WTC11 (cell line): ENCODE measurements at regions not wholly inside any gene's neighbourhood (a gene's known extent, or its start where the extent isn't known, plus 50 kb on each side); places are given as distances from the start of the nearest gene placed in this dataset.

Experiments
- ATAC-seq: fragments of 200-7000 bp; cut with Tn5 transposase; 2 replicates; pipeline ENCODE4 v1.10.0; 2021; ENCODE audit warnings: mild to moderate bottlenecking, moderate library complexity
- CTCF ChIA-PET: fragments of 300-600 bp; sonication (Branson Sonifier 250); formaldehyde crosslinking; loops from one replicate; lab custom pipeline; 2021; ENCODE audit warnings: antibody characterized with exemption; lab: Charles Lee
- POLR2A ChIA-PET: fragments of 350-600 bp; sonication (Branson Sonifier 250); formaldehyde crosslinking; loops from one replicate; lab custom pipeline; 2021; ENCODE audit warnings: antibody characterized with exemption; lab: Charles Lee
- DNase-seq: peaks from one replicate; pipeline ENCODE4 v3.0.0; 2021; ENCODE audit warnings: low spot score
- H3K27ac Mint-ChIP-seq: 2 replicates; pipeline ENCODE4 v1.8.0; 2021; ENCODE audit warnings: mixed read lengths
- H3K27me3 Mint-ChIP-seq: 2 replicates; pipeline ENCODE4 v1.8.0; 2021; ENCODE audit warnings: low read depth, mild to moderate bottlenecking, moderate library complexity, mixed read lengths
- H3K36me3 Mint-ChIP-seq: 2 replicates; pipeline ENCODE4 v1.8.0; 2021; ENCODE audit warnings: mixed read lengths
- H3K4me1 Mint-ChIP-seq: 2 replicates; pipeline ENCODE4 v1.8.0; 2022; ENCODE audit warnings: mixed read lengths
- H3K4me3 Mint-ChIP-seq: 2 replicates; pipeline ENCODE4 v1.8.0; 2021; ENCODE audit warnings: mild to moderate bottlenecking, moderate library complexity, mixed read lengths
- H3K9me3 Mint-ChIP-seq: 2 replicates; pipeline ENCODE4 v1.8.0; 2021; ENCODE audit warnings: mixed read lengths
- ATF1 ChIP-seq: sonication (generic); formaldehyde crosslinking; IDR thresholded peaks from 2 replicates; pipeline ENCODE4 v1.8.1; 2023; ENCODE audit warnings: mild to moderate bottlenecking, moderate library complexity, missing genetic modification reagents
- CREB1 ChIP-seq: sonication (generic); formaldehyde crosslinking; IDR thresholded peaks from 2 replicates; pipeline ENCODE4 v1.8.0; 2023; ENCODE audit warnings: mild to moderate bottlenecking, missing genetic modification reagents
- CREM ChIP-seq: sonication (generic); formaldehyde crosslinking; IDR thresholded peaks from 2 replicates; pipeline ENCODE4 v1.8.1; 2022; ENCODE audit warnings: mild to moderate bottlenecking, missing genetic modification reagents, moderate library complexity
- FOXK1 ChIP-seq: sonication (generic); formaldehyde crosslinking; IDR thresholded peaks from 2 replicates; pipeline ENCODE4 v1.8.0; 2022; ENCODE audit warnings: mild to moderate bottlenecking, moderate library complexity, missing genetic modification reagents
- JAZF1 ChIP-seq: fragments of 250-450 bp; sonication (Bioruptor Pico); IDR thresholded peaks from 2 replicates; pipeline ENCODE4 v1.9.0; 2021; ENCODE audit warnings: moderate library complexity, mild to moderate bottlenecking, inconsistent platforms
- NFATC4 ChIP-seq: fragments of 250-450 bp; sonication (Bioruptor Pico); IDR thresholded peaks from 2 replicates; pipeline ENCODE4 v1.9.0; 2021; ENCODE audit warnings: mild to moderate bottlenecking
- NR1H2 ChIP-seq: sonication (generic); formaldehyde crosslinking; IDR thresholded peaks from 2 replicates; pipeline ENCODE4 v1.9.0; 2021; ENCODE audit warnings: mild to moderate bottlenecking, moderate library complexity, missing genetic modification reagents
- RORB ChIP-seq: fragments of 250-450 bp; sonication (Bioruptor Pico); IDR thresholded peaks from 2 replicates; pipeline ENCODE4 v1.9.0; 2021; ENCODE audit warnings: mild to moderate bottlenecking
- SOX15 ChIP-seq: fragments of 250-450 bp; sonication (Bioruptor Pico); IDR thresholded peaks from 2 replicates; pipeline ENCODE4 v1.9.0; 2021; ENCODE audit warnings: mild to moderate bottlenecking
- ZNF219 ChIP-seq: sonication (generic); formaldehyde crosslinking; IDR thresholded peaks from 2 replicates; pipeline ENCODE4 v1.8.0; 2023; ENCODE audit warnings: missing genetic modification reagents, mild to moderate bottlenecking, borderline replicate concordance
- ZNF263 ChIP-seq: sonication (generic); formaldehyde crosslinking; IDR thresholded peaks from 2 replicates; pipeline ENCODE4 v1.8.1; 2022; ENCODE audit warnings: low read depth, mild to moderate bottlenecking, moderate library complexity, missing genetic modification reagents
- TF ChIP-seq, protein P1 (sequence below): sonication (generic); formaldehyde crosslinking; IDR thresholded peaks from 2 replicates; pipeline ENCODE4 v1.8.1; 2023; ENCODE audit warnings: mild to moderate bottlenecking, moderate library complexity, missing genetic modification reagents
- TF ChIP-seq, protein P2 (sequence below): sonication (generic); formaldehyde crosslinking; IDR thresholded peaks from 2 replicates; pipeline ENCODE4 v1.8.0; 2022; ENCODE audit warnings: mild to moderate bottlenecking, missing genetic modification reagents
- TF ChIP-seq, protein P3 (sequence below): sonication (generic); formaldehyde crosslinking; IDR thresholded peaks from 2 replicates; pipeline ENCODE4 v1.8.1; 2023; ENCODE audit warnings: mild to moderate bottlenecking, missing genetic modification reagents, moderate library complexity
- TF ChIP-seq, protein P4 (sequence below): sonication (generic); formaldehyde crosslinking; IDR thresholded peaks from 2 replicates; pipeline ENCODE4 v1.8.1; 2023; ENCODE audit warnings: mild to moderate bottlenecking, missing genetic modification reagents, borderline replicate concordance

DNA sequence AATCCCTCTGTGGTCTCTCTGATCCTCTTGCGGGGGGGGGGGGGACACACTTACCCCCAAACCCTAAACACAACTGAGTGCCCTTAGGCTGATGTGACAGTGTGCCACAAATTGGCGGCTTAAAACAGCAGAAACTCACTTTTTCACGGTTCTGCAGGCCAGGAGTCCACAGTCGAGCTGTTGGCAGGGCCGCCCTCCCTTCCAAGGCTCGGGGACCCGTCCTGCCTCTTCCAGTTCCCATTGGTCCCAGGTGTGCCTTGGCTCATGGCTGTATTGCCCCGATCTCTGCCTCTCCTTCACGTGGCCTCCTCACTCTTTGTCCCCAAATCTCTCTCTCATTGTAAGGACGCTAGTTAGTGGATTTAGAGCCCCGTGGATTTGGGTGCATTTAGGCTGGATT, 199.9 kb upstream of the CIBAR2 start:
- Mint-ChIP-seq H3K27me3 (no peaks in the 10 kb centered on the region; the same call in 1 of the 2 replicates), H3K4me3 (no peak overlapping the region), H3K4me1 (peaks cover 69% of the 10 kb centered on the region), H3K9me3 (no peaks in the 10 kb centered on the region), H3K36me3 (0 out of 2 replicates have a peak, but pooled peaks cover 4% of the 10 kb centered on the region), H3K27ac (peak overlapping the region; percentile 28; the same call in 1 of the 2 replicates)
- POLR2A ChIA-PET, result no interaction called here
- CTCF ChIA-PET, result interaction anchor here (0.6 to 4.0 kb wide), 6 partner anchors 18 to 304 kb away, joined by 4 to 23 read pairs (median 5); no protein-coding TSS in a partner anchor
- DNase-seq (no peak), ATAC-seq (no peak)
- TF ChIP-seq, protein P1, sequence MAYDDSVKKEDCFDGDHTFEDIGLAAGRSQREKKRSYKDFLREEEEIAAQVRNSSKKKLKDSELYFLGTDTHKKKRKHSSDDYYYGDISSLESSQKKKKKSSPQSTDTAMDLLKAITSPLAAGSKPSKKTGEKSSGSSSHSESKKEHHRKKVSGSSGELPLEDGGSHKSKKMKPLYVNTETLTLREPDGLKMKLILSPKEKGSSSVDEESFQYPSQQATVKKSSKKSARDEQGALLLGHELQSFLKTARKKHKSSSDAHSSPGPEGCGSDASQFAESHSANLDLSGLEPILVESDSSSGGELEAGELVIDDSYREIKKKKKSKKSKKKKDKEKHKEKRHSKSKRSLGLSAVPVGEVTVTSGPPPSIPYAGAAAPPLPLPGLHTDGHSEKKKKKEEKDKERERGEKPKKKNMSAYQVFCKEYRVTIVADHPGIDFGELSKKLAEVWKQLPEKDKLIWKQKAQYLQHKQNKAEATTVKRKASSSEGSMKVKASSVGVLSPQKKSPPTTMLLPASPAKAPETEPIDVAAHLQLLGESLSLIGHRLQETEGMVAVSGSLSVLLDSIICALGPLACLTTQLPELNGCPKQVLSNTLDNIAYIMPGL (CRISPR knock-in tag), result no peak
- TF ChIP-seq CREB1 (CRISPR knock-in tag) (no peak), ATF1 (CRISPR knock-in tag) (no peak), NR1H2 (CRISPR knock-in tag) (no peak), FOXK1 (CRISPR knock-in tag) (no peak), NFATC4 (CRISPR knock-in tag) (no peak), RORB (CRISPR knock-in tag) (no peak), JAZF1 (CRISPR knock-in tag) (no peak), SOX15 (no peak), ZNF219 (CRISPR knock-in tag) (no peak), CREM (CRISPR knock-in tag) (no peak)
- TF ChIP-seq, protein P2, sequence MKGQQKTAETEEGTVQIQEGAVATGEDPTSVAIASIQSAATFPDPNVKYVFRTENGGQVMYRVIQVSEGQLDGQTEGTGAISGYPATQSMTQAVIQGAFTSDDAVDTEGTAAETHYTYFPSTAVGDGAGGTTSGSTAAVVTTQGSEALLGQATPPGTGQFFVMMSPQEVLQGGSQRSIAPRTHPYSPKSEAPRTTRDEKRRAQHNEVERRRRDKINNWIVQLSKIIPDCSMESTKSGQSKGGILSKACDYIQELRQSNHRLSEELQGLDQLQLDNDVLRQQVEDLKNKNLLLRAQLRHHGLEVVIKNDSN (CRISPR knock-in tag), result no peak
- TF ChIP-seq, protein P3, sequence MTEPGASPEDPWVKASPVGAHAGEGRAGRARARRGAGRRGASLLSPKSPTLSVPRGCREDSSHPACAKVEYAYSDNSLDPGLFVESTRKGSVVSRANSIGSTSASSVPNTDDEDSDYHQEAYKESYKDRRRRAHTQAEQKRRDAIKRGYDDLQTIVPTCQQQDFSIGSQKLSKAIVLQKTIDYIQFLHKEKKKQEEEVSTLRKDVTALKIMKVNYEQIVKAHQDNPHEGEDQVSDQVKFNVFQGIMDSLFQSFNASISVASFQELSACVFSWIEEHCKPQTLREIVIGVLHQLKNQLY (CRISPR knock-in tag), result no peak
- TF ChIP-seq, protein P4, sequence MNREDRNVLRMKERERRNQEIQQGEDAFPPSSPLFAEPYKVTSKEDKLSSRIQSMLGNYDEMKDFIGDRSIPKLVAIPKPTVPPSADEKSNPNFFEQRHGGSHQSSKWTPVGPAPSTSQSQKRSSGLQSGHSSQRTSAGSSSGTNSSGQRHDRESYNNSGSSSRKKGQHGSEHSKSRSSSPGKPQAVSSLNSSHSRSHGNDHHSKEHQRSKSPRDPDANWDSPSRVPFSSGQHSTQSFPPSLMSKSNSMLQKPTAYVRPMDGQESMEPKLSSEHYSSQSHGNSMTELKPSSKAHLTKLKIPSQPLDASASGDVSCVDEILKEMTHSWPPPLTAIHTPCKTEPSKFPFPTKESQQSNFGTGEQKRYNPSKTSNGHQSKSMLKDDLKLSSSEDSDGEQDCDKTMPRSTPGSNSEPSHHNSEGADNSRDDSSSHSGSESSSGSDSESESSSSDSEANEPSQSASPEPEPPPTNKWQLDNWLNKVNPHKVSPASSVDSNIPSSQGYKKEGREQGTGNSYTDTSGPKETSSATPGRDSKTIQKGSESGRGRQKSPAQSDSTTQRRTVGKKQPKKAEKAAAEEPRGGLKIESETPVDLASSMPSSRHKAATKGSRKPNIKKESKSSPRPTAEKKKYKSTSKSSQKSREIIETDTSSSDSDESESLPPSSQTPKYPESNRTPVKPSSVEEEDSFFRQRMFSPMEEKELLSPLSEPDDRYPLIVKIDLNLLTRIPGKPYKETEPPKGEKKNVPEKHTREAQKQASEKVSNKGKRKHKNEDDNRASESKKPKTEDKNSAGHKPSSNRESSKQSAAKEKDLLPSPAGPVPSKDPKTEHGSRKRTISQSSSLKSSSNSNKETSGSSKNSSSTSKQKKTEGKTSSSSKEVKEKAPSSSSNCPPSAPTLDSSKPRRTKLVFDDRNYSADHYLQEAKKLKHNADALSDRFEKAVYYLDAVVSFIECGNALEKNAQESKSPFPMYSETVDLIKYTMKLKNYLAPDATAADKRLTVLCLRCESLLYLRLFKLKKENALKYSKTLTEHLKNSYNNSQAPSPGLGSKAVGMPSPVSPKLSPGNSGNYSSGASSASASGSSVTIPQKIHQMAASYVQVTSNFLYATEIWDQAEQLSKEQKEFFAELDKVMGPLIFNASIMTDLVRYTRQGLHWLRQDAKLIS (CRISPR knock-in tag), result no peak

DNA sequence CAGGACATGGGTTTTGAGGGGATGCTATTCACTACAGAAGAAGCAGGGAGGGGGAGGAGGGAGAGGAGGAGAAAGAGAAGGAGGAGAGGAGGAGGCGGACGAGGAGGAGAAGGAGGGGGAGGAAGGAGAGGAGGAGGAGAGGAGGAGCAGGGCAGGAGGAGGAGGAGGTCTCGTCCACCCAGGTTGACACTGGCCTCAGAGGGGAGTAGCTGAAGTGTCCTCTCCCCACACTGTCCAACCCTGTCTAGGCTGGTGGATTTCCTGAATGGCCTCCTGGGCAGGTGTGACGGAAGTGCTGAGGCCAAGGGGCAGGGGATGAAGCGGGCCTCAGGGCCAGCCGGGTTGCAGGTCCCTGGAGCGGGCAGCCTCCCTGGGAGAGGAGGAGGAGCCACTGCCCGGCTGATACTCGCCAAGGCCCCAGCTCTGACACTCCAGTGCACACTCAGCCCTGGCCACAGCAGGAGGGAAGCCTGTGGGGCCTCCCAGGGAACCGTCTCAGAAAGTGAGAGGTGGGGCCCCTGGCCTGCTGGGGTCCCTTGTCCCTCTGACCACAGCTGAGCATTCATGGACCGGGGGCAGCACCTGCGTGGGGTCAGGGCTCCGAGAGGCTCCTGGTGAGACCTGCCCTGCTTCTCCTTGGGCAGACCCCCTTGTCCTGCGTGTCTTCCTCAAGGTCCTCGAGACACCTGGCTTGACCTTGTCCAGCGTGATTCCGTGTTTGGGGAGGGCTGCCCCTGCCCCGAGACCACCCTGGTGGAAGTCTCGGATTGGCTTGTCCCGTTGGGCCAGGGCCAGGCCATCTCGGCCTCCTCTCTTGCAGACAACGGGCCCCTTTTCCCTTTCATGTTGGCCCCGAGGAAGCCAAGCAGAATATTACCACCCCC, 200.6 kb upstream of the CIBAR2 start:
- CTCF ChIA-PET, result interaction anchor here (0.6 to 4.0 kb wide), 5 partner anchors 16 to 198 kb away, joined by 4 to 23 read pairs (median 5); no protein-coding TSS in a partner anchor
- no peaks in the 10 kb centered on the region; the same call in 1 of the 2 replicates for H3K27me3 Mint-ChIP-seq
- H3K4me1 Mint-ChIP-seq, result peaks cover 68% of the 10 kb centered on the region
- no peak for DNase-seq
- ATAC-seq, result no peak
- no peak overlapping the region for H3K4me3 Mint-ChIP-seq
- no peak overlapping the region for H3K27ac Mint-ChIP-seq
- no peaks in the 10 kb centered on the region for H3K9me3 Mint-ChIP-seq
- no peaks in the 10 kb centered on the region for H3K36me3 Mint-ChIP-seq
- TF ChIP-seq, protein P4 (CRISPR knock-in tag), result no peak
- peak; percentile 97 for TF ChIP-seq ZNF263 (CRISPR knock-in tag)
- POLR2A ChIA-PET, result no interaction called here
